ENCODE measurements at regions not wholly inside any gene's neighbourhood (a gene's known extent, or its start where the extent isn't known, plus 50 kb on each side); places are given as distances from the start of the nearest gene placed in this dataset.
"Not testable (repeated sequence)": the region's sequence is repeated elsewhere in the genome, so short reads cannot be mapped to it uniquely, and the experiment has no call there.

- H3K9me3 Mint-ChIP-seq: no peaks in the 10 kb centered on the region
- ChIA-PET POLR2A (no interaction called here), CTCF (no interaction called here)
- no peaks in the 10 kb centered on the region for H3K27me3 Mint-ChIP-seq
- DNase-seq: no peak
- no peak overlapping the region for H3K27ac Mint-ChIP-seq
- no peak overlapping the region for H3K4me3 Mint-ChIP-seq
- no peaks in the 10 kb centered on the region for H3K36me3 Mint-ChIP-seq (ENCODE audit: low read depth)
- H3K4me1 Mint-ChIP-seq: no peaks in the 10 kb centered on the region
These were observed 358.7 kb upstream of the CTSO start for GRCh38 chr4:156312261-156312847.

- H3K9me3 Mint-ChIP-seq: no peaks in the 10 kb centered on the region
- H3K36me3 Mint-ChIP-seq (ENCODE audit: low read depth): no peaks in the 10 kb centered on the region
- H3K4me3 Mint-ChIP-seq: no peak overlapping the region
- H3K27me3 Mint-ChIP-seq: no peaks in the 10 kb centered on the region
- ChIA-PET POLR2A (no interaction called here), CTCF (no interaction called here)
- H3K4me1 Mint-ChIP-seq: no peaks in the 10 kb centered on the region
- no peak overlapping the region for H3K27ac Mint-ChIP-seq
- no peak for DNase-seq
These were observed 355.4 kb upstream of the CTSO start for GRCh38 chr4:156309031-156309430.

GRCh38 chr4:156303708-156304107 is 350.0 kb upstream of the CTSO start:
- POLR2A ChIA-PET: no interaction called here
- no peaks in the 10 kb centered on the region for H3K4me1 Mint-ChIP-seq

DNA sequence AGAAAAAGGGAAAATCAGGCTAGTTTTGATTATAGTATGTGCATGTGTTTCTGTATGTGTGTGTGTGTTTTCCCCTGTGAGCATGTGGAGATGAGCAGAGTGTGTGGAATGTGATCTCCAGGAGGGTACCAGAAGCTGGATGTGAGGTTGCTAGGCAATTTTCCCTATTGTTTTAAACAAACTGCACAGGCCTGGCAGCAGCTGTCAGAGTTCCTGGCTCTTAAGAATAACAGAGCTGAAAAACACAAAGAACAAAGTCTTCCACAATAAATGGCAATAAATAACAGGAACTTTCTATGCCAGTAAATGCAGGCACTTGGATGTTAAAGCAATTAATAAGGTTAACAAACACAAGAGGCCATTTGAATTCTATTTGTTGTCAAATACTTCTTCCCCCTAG is 344.6 kb upstream of the CTSO start:
- Mint-ChIP-seq H3K27me3 (no peaks in the 10 kb centered on the region), H3K36me3 (ENCODE audit: low read depth) (no peaks in the 10 kb centered on the region), H3K4me3 (no peak overlapping the region), H3K9me3 (no peaks in the 10 kb centered on the region), H3K27ac (no peak overlapping the region), H3K4me1 (no peaks in the 10 kb centered on the region)
- CTCF ChIA-PET: no interaction called here
- POLR2A ChIA-PET: no interaction called here
- no peak for DNase-seq

More at GRCh38 chr4:156303708-156304107, 350.0 kb upstream of the CTSO start:
- Mint-ChIP-seq H3K4me3 (no peak overlapping the region), H3K27ac (no peak overlapping the region), H3K27me3 (no peaks in the 10 kb centered on the region), H3K36me3 (ENCODE audit: low read depth) (no peaks in the 10 kb centered on the region), H3K9me3 (no peaks in the 10 kb centered on the region)
- no peak for DNase-seq
- CTCF ChIA-PET: no interaction called here

- DNase-seq: no peak
- Mint-ChIP-seq H3K4me1 (no peaks in the 10 kb centered on the region), H3K27me3 (no peaks in the 10 kb centered on the region), H3K36me3 (ENCODE audit: low read depth) (no peaks in the 10 kb centered on the region), H3K9me3 (no peaks in the 10 kb centered on the region), H3K4me3 (no peak overlapping the region), H3K27ac (no peak overlapping the region)
- ChIA-PET CTCF (no interaction called here), POLR2A (no interaction called here)
These were observed 342.1 kb upstream of the CTSO start for GRCh38 chr4:156295676-156296195.

DNA sequence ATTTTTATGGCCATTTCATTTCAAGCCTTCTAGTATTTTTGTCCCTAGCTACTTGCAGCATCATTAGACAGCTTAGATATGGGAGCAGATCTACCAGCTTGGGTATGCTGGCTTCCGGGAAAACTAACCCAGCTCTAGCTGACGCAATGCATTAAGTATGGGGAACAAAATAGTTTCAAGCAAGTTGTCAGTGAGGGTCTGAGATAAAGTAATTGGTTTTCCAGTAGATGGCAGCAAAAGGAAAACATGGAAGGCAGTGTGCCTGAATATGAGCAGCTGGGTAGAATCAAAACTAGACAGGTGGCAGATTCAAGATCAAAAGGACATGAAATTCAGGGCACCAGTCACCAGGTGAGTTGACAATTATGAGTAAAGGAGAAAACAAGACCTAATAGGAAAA is 340.9 kb upstream of the CTSO start:
- POLR2A ChIA-PET: no interaction called here
- no peaks in the 10 kb centered on the region for H3K36me3 Mint-ChIP-seq (ENCODE audit: low read depth)
- no peaks in the 10 kb centered on the region for H3K9me3 Mint-ChIP-seq
- no peaks in the 10 kb centered on the region for H3K4me1 Mint-ChIP-seq
- no peaks in the 10 kb centered on the region for H3K27me3 Mint-ChIP-seq
- no peak for DNase-seq
- H3K27ac Mint-ChIP-seq: no peak overlapping the region
- no peak overlapping the region for H3K4me3 Mint-ChIP-seq
- CTCF ChIA-PET: no interaction called here

DNA sequence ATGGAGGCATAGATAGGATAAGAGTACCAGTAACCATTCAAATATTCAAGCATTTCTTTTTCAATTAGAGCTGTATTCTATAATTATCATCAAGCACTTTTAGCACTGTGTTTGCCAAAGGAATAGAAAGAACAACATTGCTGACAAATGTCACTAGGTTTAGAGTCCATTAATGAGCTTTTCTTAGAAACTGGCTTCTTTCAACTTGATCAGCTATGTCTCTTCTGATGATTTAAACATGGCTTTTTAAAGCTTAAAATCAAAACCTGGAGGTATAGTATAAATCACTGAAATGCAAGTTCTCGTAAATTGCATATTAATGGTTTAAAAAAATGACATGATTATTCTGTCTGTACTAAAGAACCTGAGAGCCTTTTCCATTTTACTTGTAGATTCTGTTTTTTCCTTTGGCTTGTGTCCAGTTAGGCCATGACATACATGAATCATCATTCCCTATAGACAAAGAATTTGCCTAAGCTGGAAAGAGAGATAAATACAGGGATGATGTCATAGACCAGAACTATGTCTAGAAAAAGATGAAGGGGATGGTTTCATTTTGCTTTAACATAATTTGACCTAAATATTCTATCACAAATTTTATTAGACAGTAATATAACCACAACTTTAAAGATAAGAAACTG is 340.1 kb upstream of the CTSO start:
- Mint-ChIP-seq H3K36me3 (ENCODE audit: low read depth) (no peaks in the 10 kb centered on the region), H3K27ac (no peak overlapping the region), H3K27me3 (no peaks in the 10 kb centered on the region), H3K9me3 (no peaks in the 10 kb centered on the region), H3K4me3 (no peak overlapping the region), H3K4me1 (no peaks in the 10 kb centered on the region)
- CTCF ChIA-PET: interaction anchor here (1.0 kb wide), 1 partner anchor 14 kb away, joined by 3 read pairs; no protein-coding TSS in a partner anchor
- DNase-seq: no peak
- POLR2A ChIA-PET: no interaction called here

GRCh38 chr4:156291317-156291716 is 337.7 kb upstream of the CTSO start:
- H3K27me3 Mint-ChIP-seq: no peaks in the 10 kb centered on the region
- no peaks in the 10 kb centered on the region for H3K4me1 Mint-ChIP-seq
- ChIA-PET CTCF (no interaction called here), POLR2A (no interaction called here)
- no peaks in the 10 kb centered on the region for H3K36me3 Mint-ChIP-seq (ENCODE audit: low read depth)
- no peak overlapping the region for H3K27ac Mint-ChIP-seq
- no peak for DNase-seq
- H3K9me3 Mint-ChIP-seq: no peaks in the 10 kb centered on the region
- no peak overlapping the region for H3K4me3 Mint-ChIP-seq

DNA sequence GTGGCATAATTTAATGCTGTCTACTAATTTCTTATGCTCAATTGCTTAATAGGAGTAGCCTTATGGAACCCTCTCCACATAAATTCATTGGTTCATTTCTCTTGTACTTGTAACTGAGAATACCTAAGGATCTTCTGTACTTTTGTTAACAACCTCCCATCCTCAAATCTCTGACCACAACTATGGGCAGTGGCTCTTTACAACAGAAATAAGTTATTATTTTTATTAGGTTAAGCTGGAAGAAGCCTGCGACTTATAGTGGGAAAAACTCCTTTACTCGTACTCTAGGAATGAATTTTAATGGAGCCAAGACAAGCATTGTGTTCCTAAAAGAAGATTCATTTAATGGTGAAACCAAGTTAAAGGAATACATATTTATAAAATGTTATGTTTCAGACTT is 337.1 kb upstream of the CTSO start:
- Mint-ChIP-seq H3K27me3 (no peaks in the 10 kb centered on the region), H3K36me3 (ENCODE audit: low read depth) (no peaks in the 10 kb centered on the region), H3K4me3 (no peak overlapping the region), H3K9me3 (no peaks in the 10 kb centered on the region), H3K27ac (no peak overlapping the region), H3K4me1 (no peaks in the 10 kb centered on the region)
- ChIA-PET CTCF (no interaction called here), POLR2A (no interaction called here)
- DNase-seq: no peak

DNA sequence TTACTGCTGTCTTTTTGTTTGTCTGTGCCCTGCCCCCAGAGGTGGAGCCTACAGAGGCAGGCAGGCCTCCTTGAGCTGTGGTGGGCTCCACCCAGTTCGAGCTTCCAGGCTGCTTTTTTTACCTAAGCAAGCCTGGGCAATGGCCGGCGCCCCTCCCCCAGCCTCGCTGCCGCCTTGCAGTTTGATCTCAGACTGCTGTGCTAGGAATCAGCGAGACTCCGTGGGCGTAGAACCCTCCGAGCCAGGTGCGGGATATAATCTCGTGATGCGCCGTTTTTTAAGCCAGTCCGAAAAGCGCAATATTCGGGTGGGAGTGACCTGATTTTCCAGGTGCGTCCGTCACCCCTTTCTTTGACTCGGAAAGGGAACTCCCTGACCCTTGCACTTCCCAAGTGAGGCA is 336.4 kb upstream of the CTSO start:
- CTCF ChIA-PET; H3K36me3 Mint-ChIP-seq (ENCODE audit: low read depth); H3K27me3 Mint-ChIP-seq; H3K9me3 Mint-ChIP-seq; POLR2A ChIA-PET; H3K4me1 Mint-ChIP-seq; DNase-seq; H3K4me3 Mint-ChIP-seq; H3K27ac Mint-ChIP-seq: not testable (repeated sequence)

GRCh38 chr4:156280686-156281085 is 327.0 kb upstream of the CTSO start:
- ChIA-PET CTCF (no interaction called here), POLR2A (no interaction called here)
- H3K4me3 Mint-ChIP-seq: no peak overlapping the region

DNA sequence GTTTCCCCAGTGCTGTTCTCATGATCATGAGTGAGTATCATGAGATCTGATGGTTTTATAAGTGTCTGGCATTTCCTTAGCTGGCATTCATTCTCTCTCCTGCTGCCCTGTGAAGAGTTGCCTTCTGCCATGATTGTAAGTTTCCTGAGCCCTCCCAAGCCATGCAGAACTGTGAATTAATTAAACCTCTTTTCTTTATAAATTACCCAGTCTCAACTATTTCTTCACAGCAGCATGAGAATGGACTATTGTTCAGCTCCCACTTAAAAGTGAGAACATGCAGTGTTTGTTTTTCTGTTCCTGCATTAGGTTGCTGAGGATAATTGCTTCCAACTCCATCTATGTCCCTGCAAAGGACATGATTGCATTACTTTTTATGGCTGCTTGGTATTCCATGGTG is 311.7 kb upstream of the CTSO start:
- ChIA-PET CTCF (no interaction called here), POLR2A (no interaction called here)
- Mint-ChIP-seq H3K9me3 (no peaks in the 10 kb centered on the region), H3K4me3 (no peak overlapping the region), H3K27me3 (no peaks in the 10 kb centered on the region), H3K27ac (no peak overlapping the region), H3K36me3 (ENCODE audit: low read depth) (no peaks in the 10 kb centered on the region), H3K4me1 (no peaks in the 10 kb centered on the region)
- DNase-seq: no peak

More at GRCh38 chr4:156280686-156281085, 327.0 kb upstream of the CTSO start:
- Mint-ChIP-seq H3K27ac (no peak overlapping the region), H3K9me3 (peaks cover 3% of the 10 kb centered on the region), H3K27me3 (no peaks in the 10 kb centered on the region), H3K4me1 (no peaks in the 10 kb centered on the region), H3K36me3 (ENCODE audit: low read depth) (no peaks in the 10 kb centered on the region)
- no peak for DNase-seq

DNA sequence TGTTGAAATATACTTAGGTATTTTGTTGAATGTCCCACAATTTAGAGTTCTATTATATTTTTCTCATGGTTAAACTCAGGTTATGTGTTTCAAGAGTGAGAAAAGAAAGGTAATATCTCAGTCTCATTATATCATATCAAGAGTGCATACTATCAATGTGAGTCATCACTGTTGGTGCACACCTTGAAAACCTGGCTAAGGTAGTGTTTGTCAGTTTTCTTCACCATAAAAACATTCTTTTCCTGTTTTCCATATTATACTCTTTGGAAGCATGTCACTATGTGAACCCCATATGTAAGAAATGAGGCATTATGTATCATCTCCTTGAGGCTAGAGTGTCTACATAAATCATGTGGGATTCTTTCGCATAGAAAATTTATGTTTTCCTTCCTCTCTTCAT is 307.6 kb upstream of the CTSO start:
- no peaks in the 10 kb centered on the region for H3K36me3 Mint-ChIP-seq (ENCODE audit: low read depth)
- H3K9me3 Mint-ChIP-seq: no peaks in the 10 kb centered on the region
- POLR2A ChIA-PET: no interaction called here
- no peak overlapping the region for H3K27ac Mint-ChIP-seq
- H3K27me3 Mint-ChIP-seq: no peaks in the 10 kb centered on the region
- H3K4me1 Mint-ChIP-seq: no peaks in the 10 kb centered on the region
- DNase-seq: no peak
- CTCF ChIA-PET: no interaction called here
- no peak overlapping the region for H3K4me3 Mint-ChIP-seq

DNA sequence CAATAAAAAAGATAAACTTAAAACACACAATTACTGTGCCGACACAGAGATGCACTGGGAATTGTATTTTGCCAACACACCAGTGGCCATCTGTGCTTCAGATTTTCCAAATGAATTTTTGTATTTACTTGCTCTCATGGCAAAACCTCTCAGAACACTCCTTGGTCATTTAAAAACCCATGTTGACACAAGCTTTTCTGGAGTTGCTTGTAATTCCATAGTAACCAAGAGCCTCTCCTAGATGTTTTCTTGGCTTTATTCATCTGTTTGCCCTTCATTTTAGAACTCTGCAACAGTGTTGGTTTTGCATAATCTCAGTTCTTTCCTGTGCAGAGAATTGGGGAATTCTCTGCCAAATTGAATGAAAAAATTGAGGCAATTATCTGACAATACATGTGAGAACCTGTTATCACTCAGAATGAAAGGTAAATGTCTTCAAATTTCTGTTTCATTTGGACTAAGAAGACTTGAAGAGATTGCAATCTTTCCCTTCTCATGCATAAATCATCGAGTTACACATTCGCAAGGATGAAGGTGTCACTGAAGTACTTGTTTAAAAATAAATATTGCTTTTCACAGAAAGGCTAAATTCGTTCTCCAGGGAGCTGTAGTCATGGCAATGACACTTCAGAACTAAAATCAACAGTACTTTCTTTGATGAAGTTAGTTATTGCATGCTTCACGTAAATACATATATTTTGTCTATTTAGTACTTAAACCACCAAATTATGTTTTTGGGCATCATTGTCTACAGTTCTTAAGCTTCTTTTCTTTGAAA is 301.8 kb upstream of the CTSO start:
- H3K9me3 Mint-ChIP-seq: no peaks in the 10 kb centered on the region
- H3K36me3 Mint-ChIP-seq (ENCODE audit: low read depth): no peaks in the 10 kb centered on the region
- POLR2A ChIA-PET: no interaction called here
- H3K4me1 Mint-ChIP-seq: no peaks in the 10 kb centered on the region
- no peak overlapping the region for H3K4me3 Mint-ChIP-seq
- H3K27ac Mint-ChIP-seq: no peak overlapping the region
- no peak for DNase-seq
- CTCF ChIA-PET: no interaction called here
- H3K27me3 Mint-ChIP-seq: no peaks in the 10 kb centered on the region

All from activated CD4-positive, alpha-beta T cell treated with anti-CD3 and anti-CD28 coated beads, Interleukin-2, amount 10 ng/mL, durations not matched to agents 7 days and 5 days (primary cell).